Activated T-cell treated with anti-CD3 and anti-CD28 coated beads for 4 hours (primary cell): ENCODE measurements at regions not wholly inside any gene's neighbourhood (a gene's known extent, or its start where the extent isn't known, plus 50 kb on each side); places are given as distances from the start of the nearest gene placed in this dataset.
"Not testable (repeated sequence)": the region's sequence is repeated elsewhere in the genome, so short reads cannot be mapped to it uniquely, and the experiment has no call there.

Experiments
- DNase-seq: peaks from one replicate; pipeline ENCODE4 v3.0.0-alpha.2; 2020

DNA sequence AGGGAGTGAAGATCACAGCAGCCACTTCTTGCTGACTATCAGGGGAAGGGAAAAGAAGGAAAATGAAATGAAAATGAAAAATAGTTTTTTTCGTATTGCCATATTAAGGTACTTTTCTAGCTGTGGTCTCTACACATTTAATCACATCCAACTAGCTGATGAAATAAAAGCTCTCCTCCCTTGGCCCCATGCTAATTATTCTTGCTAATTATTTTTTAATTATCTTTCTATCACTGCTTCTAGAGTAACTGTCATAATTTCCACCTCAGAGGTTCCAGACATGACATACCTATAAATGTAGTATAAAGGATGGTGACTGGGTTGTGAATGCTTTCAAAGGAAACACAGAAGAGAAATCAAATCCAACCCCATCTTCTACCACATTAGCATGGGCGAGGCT lies 334.1 kb upstream of the MAN1A1 start:
- no peak for DNase-seq

DNA sequence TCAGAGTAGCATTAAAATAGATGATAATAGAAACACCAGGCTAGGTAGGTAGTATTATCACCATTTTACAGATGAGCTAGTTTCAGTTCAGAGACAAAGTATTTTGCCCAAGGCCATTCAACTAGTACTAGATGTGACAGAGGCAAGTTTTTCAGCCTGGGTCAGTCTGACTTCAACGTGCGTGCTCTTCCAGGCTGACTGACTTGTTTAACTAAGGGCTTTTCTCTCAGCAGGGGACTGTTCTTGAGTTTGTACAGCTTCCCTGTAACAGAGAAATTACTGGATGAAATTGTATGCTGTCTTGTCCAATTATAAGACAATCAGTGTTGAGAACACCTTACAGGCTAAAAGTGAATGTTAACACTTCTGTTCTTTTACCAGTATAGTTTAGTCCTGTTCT lies 333.5 kb upstream of the MAN1A1 start:
- no peak for DNase-seq

DNA sequence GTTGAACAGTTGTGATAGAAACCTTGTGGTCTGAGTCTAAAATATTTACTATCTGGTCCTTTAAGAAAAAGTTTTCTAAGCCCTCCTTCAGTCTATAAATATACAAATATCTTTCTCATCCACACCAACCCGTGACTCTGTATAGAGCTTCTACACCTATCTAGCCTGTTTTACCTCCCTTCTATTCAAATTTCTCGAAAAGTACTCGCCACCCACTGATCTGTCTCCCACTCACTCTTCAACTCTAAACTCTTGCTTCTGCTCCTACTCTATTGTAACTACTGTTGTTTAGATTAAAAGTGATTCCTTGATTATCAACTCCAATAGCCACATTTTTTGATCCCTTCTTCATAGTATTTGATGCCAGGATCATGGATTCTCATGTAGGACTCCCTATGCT lies 329.4 kb upstream of the MAN1A1 start:
- DNase-seq: no peak

DNA sequence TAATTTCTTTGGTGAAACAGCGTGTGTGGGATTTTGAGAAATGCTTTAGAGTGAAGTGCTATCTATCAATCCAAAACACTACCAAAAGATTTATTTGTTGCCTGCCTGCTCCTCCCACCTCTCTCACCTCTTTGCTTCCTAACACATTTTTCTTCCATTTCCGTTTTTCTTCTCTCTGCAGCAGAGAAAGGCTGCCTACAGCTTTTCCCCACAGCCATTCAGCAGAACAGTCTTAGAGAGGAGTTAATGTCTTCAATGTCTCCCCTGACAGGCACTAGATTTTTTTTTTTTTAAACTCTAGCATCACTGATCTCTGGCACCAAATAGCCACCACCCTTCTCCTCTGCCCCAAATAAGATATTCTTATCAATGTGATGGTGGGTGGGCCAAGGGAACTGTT lies 327.8 kb upstream of the MAN1A1 start:
- no peak for DNase-seq

DNA sequence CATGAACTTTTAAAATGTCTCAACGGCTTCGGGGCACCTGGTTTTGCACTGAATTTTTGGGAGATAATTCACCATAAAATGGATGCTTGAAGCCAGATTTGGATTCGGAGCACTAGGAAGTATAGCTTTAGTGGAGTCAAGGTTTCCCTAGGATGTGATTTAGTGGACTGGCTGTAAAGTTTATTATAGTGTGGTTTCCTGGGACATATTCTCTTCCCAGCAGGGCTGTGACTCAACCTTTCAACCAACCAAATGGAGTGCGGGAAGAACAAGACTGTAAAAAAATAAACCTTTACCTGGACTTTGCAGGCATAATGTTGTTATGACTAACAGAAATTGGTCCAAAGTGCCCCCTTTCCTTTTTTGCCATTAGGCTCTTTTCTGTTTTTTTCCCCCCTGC lies 327.4 kb upstream of the MAN1A1 start:
- no peak for DNase-seq

DNA sequence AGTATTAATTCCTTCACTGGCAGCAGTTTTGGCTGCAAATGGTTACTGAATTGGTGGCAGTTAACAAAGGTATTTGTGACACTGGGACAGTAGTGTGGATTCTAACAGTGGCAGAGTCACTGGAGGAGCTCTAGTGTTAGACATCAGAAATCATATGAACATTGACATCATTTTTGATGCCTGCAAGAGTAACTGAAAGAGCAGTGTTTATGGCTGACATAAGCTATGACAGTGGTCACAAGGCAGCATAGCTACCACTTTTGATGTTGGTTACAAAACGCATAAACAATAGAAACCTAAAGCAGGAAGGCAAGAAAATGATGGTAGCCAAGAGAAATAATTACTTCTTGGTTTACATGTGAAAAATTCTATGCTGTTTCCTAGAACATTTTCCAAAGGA lies 326.7 kb upstream of the MAN1A1 start:
- no peak for DNase-seq

DNA sequence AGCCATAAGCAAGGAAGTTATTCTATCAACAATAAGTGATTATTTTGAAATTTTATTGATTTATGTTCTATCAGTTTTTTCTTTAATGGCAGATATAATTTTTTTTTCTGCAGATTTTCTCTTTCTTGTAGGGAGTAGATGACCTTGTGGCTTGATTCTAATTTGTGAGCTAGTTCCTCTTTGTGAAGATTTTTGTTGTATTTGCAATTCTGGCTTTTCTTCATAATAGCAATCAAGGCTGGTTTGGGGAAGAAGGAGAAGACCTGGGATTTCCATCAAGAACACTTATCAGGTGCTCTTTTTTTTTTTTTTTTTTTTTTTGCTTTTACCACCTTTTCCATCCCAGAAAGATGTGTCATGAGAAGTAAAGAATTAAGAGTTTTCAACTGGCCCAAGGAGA lies 324.2 kb upstream of the MAN1A1 start:
- no peak for DNase-seq

DNA sequence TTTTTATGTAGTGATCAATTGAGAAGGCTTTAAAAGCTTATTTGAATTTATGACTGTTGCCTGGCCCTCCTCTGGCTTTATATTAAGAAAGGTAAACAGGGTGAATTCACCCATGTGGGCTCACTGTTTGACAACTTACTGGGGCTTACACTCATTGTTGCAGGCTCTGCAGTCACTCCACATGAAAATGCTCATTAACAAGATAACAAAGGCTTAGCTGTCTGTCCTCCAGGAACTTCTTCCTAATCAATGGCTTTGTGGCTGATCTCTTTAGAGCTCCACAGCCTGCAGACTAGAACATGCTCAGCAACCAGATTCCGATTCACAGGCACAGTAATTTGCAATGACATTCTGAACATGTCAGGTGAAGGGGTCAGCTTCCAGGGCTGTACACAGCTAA lies 323.2 kb upstream of the MAN1A1 start:
- no peak for DNase-seq

DNA sequence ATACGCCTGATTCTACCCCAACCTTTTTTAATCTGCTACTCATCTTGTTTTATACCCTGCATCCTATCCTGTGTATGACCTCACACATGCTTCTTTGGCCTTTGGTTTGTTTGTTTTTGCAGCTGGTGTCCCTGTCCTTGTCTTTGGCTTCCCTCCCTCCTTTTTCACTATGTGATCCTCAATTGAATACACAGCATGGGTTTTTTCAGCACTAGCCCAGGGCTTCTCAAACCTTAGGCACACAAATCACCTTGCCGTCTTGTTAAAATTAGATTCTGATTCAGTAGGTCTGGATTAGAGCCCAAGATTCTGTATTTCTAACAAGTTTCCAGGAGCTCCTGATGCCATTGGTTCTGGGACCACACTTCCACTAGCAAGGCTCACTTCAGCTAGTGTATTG lies 321.5 kb upstream of the MAN1A1 start:
- DNase-seq: no peak

DNA sequence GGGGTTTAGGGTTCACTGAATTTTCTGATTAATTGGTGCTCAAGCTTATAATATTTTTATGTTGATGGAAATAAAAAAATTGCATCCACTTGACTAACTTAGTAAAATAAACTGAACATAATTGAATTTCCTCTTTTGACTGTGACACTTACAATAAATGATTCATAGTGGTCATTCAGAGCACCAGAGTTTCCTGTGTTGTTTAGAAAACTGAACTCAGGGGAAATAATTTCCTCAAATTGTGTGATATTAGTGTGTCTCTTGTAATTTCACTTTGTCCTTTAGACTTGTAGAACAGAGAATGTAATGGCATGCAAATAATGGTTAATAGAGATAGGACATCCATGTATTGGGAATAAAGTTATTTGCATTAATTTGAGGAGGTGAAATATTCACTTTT lies 319.7 kb upstream of the MAN1A1 start:
- no peak for DNase-seq

DNA sequence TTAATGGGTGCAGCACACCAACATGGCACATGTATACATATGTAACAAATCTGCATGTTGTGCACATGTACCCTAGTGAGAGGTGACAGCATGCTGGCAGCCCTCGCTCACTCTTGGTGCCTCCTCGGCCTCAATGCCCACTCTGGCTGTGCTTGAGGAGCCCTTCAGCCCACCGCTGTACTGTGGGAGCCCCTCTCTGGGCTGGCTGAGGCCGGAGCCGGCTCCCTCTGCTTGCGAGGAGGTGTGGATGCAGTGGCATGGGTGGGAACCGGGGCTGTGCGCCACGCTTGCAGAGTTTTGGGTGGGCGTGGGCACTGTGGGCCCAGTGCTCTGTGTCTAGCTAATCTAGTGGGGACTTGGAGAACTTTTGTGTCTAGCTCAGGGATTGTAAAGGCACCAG lies 315.9 kb upstream of the MAN1A1 start:
- not testable (repeated sequence) for DNase-seq

DNA sequence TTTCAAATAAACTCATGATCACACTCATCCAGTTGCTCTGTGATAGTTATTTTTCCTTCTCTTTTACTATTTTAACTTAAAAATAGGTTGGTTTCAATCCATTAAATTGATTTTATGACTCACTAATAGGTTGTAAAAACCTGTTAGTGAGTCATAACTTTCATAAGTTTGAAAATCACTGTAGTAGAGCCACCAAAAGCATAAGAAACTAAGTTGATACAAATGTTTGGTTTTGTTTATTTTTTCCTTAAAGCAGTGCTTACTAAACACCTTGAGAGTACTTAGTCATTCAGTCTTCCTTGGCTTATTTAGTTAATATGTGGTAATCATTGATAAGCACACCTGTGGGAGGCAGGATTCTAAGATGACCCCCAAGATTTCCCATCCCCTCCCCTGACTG lies 312.1 kb upstream of the MAN1A1 start:
- DNase-seq: no peak

DNA sequence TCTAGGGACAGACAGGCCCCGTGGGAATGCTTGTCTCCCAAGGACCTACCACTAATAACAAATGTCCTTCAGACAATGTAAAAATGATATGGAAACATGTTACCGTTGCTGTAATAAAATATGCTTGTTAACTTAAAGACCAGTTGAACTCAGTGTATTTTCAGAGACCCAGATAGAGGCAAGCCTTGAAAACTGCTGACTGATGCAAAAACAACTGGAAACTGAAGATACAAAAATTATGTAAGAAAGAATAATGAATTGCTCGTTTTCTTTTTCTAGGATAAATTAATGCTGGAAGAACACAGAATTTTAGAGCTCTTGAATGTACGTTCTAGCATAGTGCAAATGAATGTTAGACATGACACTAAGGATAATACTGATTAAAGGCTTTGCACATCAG lies 311.5 kb upstream of the MAN1A1 start:
- no peak for DNase-seq

DNA sequence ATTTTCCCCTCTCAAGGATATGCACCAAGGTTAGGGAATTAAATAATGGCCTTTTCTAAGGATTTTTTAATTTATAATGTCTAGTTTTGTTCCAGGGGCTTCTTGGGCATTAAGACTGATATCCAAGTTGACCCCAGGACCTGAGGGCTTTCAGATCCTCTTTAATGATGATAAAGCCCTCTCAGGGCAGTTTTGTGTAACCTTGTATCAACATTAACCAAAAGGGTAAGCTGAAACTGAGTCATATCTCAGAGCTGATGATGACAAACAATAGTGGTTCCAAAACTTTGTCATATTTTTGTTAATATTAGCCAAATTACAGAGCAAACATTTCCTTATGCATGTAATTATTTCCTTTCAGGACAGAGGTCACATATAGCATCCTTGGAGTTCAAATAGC lies 309.4 kb upstream of the MAN1A1 start:
- no peak for DNase-seq

DNA sequence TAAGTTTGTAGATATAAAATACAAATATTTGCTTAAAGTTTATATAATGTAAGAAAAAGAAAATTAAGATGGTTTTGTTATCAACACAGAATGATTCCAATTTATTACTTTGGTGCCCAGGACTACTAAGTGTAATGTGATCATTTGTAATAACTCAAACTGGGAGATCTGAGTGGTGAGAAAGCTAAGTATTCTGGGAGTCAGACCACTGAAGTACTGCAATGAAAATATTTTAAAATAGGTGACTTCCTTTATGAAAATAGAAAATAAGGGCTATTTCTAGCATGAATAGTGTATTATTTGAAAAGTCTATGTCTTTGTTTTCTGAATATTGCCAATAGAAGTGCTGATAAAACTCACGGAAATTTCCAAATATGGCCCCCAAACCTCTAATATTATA lies 305.6 kb upstream of the MAN1A1 start:
- no peak for DNase-seq

DNA sequence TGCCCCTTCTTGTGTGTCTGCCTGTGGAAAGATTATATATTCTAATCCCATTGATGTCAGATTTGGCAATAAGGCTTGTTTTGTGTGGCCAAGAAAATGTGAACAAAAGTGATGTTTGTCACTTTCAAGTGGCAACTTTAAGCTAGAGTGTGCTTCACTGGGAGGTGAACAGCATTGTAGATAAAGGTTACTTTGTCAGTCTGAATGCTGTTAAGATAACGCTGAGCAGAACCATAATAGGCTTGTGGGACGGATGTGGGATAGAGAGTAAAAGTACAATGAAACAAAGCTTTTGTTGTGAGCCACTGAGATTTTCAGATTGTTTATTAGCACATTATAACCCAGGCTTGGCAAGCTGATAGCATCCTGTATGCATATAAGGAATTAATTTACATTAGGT lies 303.8 kb upstream of the MAN1A1 start:
- DNase-seq: no peak

DNA sequence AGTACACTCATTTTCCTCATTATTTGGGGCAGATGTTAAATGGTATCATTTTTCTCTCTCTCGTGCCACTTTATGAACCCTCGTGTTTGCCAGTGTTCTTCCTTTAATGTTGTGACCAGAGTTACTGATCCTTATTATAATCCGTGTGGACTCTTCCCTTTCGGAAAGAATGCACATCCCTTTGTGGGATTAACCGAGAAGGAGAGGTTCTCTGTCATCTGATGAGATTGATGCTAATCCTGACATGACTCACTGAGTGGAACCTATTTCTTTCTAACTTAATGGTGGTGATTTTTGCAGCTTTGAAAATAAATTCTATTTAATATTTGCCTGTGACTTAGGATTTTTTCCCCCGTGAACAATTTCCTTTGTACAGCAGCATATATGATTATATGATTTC lies 300.0 kb upstream of the MAN1A1 start:
- DNase-seq: no peak

DNA sequence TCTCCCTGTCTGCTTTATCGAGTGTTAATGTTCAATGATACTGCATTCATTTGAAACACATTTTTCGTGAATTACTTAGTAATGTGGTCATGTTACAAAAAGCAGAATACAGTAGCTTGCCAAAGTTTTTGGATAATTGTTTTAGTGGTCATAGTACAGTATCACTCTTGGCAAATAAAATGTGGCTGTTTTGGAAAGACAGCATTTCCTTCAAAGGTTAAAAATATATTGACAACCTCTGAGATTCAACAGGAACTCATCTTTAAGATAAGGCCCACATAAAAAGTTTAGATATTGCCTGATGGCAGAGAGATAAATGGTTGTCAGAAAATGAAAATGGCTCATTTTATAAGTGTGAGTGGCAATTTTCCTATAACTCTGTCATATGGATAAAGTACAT lies 297.7 kb upstream of the MAN1A1 start:
- no peak for DNase-seq

DNA sequence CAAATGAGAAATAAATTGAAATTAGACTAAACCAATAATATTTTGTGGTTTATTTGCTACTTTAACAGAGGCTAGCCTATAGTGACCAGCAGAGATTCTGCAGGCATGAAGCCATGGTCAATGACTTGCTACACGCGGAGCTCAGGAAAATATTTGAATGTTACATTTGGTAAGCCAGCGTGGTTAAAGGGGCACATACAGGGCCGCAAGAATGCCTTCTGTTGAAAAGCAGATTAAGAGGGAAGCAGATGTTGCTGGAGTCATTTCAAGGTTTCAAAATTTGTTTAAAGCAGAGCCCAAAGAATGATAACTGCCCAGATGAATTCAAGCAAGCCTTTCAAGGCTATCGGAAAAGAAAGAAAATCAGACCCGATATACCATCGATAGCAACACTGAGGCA lies 294.3 kb upstream of the MAN1A1 start:
- DNase-seq: no peak

DNA sequence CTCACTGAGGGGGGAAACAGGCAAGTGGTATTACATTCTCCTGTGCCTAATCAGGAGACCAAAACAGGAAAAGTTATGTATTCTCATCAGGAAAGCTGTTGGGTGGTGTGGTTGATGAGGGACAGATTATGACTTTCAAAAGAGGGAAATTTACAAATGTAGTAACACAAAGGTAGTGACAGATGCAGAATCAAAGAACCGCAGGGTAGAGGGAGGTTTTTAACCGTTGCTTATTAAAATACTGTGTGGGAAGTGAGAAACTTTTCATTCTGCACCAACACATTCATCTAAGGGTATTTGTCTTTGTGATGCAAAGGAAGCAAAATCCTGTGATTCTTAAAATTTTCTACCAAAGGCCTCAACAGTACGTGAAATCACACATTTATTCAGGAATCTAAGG lies 288.2 kb upstream of the MAN1A1 start:
- DNase-seq: no peak

DNA sequence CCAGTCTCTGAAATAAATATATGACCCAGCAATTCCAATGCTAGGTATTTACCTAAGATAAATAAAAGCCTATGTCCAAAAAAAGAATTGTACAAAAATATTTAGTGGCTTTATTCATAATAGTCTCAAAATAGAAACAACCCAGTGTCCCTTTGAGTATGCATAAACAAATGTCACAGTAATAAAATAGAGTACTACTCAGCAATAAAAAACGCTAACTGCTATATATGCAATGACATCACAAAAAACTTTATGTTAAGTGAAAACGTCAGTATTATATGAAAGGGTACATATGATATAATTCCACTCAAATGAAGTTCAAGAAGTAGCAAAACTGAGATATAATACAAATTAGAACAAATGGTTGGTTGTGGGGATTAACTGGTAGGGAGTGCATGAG lies 286.5 kb upstream of the MAN1A1 start:
- no peak for DNase-seq

DNA sequence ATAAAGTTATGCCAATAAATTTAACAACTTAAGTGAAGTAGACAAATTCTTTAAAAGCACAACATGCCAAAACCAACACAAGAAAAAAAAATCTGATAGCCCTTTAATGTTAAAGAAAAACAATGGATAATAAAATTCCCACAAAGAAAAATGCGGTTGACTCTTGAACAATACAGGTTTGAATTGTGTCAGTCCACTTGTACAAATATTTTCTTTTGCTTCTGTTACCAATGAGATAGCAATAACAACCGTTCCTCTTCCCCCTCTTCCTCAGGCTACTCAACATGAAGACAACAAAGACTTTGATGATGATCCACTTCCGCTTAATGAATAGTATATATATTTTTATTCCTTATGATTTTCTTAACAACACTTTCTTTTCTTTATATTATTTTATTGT lies 283.9 kb upstream of the MAN1A1 start:
- no peak for DNase-seq

DNA sequence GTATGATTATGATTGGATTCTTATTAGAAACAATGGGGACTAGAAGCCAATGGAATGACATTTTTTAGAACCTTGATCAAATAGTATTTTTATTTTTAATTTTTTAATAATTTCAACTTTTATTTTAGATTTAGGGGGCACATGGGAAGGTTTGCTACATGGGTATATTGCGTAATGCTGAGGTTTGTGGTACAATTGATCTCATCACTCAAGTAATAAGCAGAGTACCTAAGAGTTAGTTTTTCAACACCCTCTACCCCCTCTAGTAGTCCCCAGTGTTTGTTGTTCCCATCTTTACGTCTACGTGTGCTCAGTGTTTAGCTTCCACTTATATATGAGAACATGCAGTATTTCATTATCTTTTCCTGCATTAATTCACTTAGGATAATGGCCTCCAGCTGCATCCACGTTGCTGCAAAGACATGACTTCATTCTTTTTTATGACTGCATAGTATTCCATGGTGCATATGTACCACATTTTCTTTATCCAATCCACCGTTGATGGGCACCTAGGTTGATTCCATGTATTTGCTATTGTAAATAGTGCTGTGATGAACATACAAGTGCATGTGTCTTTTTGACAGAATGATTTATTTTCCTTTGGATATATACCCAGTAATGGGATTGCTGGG lies 281.1 kb upstream of the MAN1A1 start:
- no peak for DNase-seq

DNA sequence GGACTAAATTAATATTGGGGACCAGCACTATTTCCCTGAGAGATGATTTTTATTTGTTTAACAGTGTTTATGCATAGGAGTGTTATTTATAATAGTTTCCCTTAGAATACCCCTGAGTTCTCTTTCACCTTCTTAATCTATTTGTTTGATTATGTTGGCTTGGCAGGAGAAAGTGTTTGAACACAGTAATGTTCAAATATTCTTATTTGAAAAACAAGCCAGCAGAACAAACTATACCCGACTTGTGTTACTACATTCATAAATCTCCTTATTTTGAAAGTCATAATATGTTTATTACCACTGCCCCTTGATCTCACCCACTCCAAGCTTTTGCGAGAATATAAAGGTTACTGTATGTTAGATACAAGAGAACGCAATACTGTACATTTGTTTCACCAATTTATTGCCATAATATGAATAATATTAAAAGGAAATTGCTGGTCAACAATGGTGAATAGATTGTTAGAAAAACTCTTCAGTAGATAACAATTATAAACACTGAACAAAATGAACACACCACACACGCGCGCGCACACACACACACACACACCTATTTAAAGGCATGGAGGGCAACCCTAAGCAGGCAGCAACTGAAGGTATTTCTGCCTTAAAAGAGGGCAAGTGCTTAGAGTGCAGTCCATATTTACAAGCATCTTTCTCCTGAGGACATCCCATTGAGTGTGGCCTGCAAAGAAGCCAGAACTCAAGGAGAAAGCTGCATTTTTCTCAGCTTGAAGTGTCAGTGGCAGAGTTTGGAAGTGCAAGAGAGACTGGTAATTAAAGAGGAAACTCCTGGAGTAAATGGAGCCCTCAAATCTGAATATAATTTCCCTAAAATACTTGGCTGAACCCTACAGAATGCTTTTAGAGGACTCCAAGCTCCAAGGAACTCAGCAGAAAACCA lies 279.4 kb upstream of the MAN1A1 start:
- no peak for DNase-seq
